Mammary epithelial cell (primary cell): ENCODE measurements at regions not wholly inside any gene's neighbourhood (a gene's known extent, or its start where the extent isn't known, plus 50 kb on each side); places are given as distances from the start of the nearest gene placed in this dataset.

Experiments used
- EZH2 ChIP-seq: IDR thresholded peaks from 2 replicates; pipeline ENCODE4 v1.6.1; 2012; ENCODE audit warnings: low read length, inconsistent platforms, borderline replicate concordance
- TF ChIP-seq, protein P1 (sequence below), 2 donors: IDR thresholded peaks in 1 of 2; conservative IDR thresholded peaks in 1 of 2; 2 replicates each; pipeline ENCODE4 v1.5.1; 2011 to 2012; ENCODE audit warnings: inconsistent platforms in 2 of 2, low read length in 2 of 2, mild to moderate bottlenecking in 2 of 2, control low read depth in 1 of 2, low read depth in 1 of 2; ENCODE audit not compliant: insufficient read depth in 1 of 2; ENCODE audit errors: extremely low read depth in 1 of 2

DNA sequence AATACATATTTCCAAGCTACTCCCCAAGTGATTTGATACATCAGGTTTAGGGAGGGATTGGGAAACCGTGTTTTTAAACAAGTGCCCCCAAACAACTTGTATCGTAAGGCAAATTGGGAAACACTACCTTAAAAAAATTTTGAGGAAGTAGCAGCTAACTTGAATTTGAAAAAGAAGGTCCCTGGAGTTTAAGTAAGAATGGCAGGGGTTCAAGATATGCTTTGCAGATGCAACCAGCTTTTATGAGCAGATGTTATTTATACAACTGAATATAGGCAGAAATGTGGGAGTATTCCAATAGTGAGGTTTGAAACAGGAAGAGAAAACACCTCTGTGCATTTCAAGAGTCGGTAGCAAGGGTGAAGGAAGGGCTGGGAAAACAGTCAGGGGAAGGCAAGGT lies 139.6 kb downstream of the IL20RB start:
- TF ChIP-seq, protein P1, sequence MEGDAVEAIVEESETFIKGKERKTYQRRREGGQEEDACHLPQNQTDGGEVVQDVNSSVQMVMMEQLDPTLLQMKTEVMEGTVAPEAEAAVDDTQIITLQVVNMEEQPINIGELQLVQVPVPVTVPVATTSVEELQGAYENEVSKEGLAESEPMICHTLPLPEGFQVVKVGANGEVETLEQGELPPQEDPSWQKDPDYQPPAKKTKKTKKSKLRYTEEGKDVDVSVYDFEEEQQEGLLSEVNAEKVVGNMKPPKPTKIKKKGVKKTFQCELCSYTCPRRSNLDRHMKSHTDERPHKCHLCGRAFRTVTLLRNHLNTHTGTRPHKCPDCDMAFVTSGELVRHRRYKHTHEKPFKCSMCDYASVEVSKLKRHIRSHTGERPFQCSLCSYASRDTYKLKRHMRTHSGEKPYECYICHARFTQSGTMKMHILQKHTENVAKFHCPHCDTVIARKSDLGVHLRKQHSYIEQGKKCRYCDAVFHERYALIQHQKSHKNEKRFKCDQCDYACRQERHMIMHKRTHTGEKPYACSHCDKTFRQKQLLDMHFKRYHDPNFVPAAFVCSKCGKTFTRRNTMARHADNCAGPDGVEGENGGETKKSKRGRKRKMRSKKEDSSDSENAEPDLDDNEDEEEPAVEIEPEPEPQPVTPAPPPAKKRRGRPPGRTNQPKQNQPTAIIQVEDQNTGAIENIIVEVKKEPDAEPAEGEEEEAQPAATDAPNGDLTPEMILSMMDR (conservative IDR thresholded peaks at IDR 0.05 in 1 of 2, IDR thresholded peaks at IDR 0.05 in 1 of 2; ENCODE audit: extremely low read depth in 1 of 2, insufficient read depth in 1 of 2, low read depth in 1 of 2, low read length in 2 of 2) = no peak
- TF ChIP-seq EZH2 = no peak
